ENCODE measurements at regions not wholly inside any gene's neighbourhood (a gene's known extent, or its start where the extent isn't known, plus 50 kb on each side); places are given as distances from the start of the nearest gene placed in this dataset.
"Not testable (repeated sequence)": the region's sequence is repeated elsewhere in the genome, so short reads cannot be mapped to it uniquely, and the experiment has no call there.

GRCh38 chr13:112263152-112263551, 113.0 kb upstream of the SPACA7 start:
- Histone ChIP-seq H3K4me3 (no peak overlapping the region), H3K4me1 (replicated peaks in 1 of 2) (no peaks in the 10 kb centered on the region), H3K27ac (no peak overlapping the region)
- ATAC-seq (replicated peaks in 6 of 8), result no peak
- WGBS, 10 experiments, result 7 to 100% (median 31%) methylated on average over 2 to 7 of the region's 7 CpGs; no CpG with 5 or more reads in 3 of the 10 experiments
- in situ Hi-C loops (cut with MboI; ENCODE audit: low pct_unique_long_range_greater_than_20kb in 2 of 9, low sequenced_read_pairs in 9 of 9, unreplicated experiment in 9 of 9), result no loop called here

- 1 to 86% (median 75%) methylated on average over 1 to 3 of the region's 3 CpGs for WGBS, 10 experiments
- ATAC-seq (replicated peaks in 6 of 8), result no peak
- in situ Hi-C loops (cut with MboI; ENCODE audit: low pct_unique_long_range_greater_than_20kb in 2 of 9, low sequenced_read_pairs in 9 of 9, unreplicated experiment in 9 of 9), result no loop called here
Measured at GRCh38 chr13:112267660-112268059, 108.5 kb upstream of the SPACA7 start.

GRCh38 chr13:112270951-112271350, 105.2 kb upstream of the SPACA7 start:
- in situ Hi-C loops (cut with MboI; ENCODE audit: low pct_unique_long_range_greater_than_20kb in 2 of 9, low sequenced_read_pairs in 9 of 9, unreplicated experiment in 9 of 9), result no loop called here
- 0 to 100% (median 43%) methylated on average over 1 to 2 of the region's 2 CpGs; no CpG with 5 or more reads in 3 of the 10 experiments for WGBS, 10 experiments

More at GRCh38 chr13:112267660-112268059, 108.5 kb upstream of the SPACA7 start:
- no peak overlapping the region for H3K4me3 ChIP-seq
- H3K27ac ChIP-seq, result no peak overlapping the region
- H3K4me1 ChIP-seq (replicated peaks in 1 of 2), result no peaks in the 10 kb centered on the region

GRCh38 chr13:112286733-112287132, 89.4 kb upstream of the SPACA7 start:
- H3K4me3 ChIP-seq; ATAC-seq (replicated peaks in 6 of 8); H3K4me1 ChIP-seq (replicated peaks in 1 of 2); H3K27ac ChIP-seq; in situ Hi-C loops (cut with MboI; ENCODE audit: low pct_unique_long_range_greater_than_20kb in 2 of 9, low sequenced_read_pairs in 9 of 9, unreplicated experiment in 9 of 9): not testable (repeated sequence)

More at GRCh38 chr13:112270951-112271350, 105.2 kb upstream of the SPACA7 start:
- no peak for ATAC-seq (replicated peaks in 6 of 8)
- Histone ChIP-seq H3K27ac (no peak overlapping the region), H3K4me1 (replicated peaks in 1 of 2) (no peaks in the 10 kb centered on the region), H3K4me3 (no peak overlapping the region)

- ATAC-seq (replicated peaks in 6 of 8), result no peak
- no peak overlapping the region for H3K27ac ChIP-seq
- H3K4me1 ChIP-seq (replicated peaks in 1 of 2), result peaks cover 0 to 5% of the 10 kb centered on the region in 2 donors
- in situ Hi-C loops (cut with MboI; ENCODE audit: low pct_unique_long_range_greater_than_20kb in 2 of 9, low sequenced_read_pairs in 9 of 9, unreplicated experiment in 9 of 9), result no loop called here
- no peak overlapping the region for H3K4me3 ChIP-seq
- WGBS, 10 experiments, result 43 to 100% (median 90%) methylated on average over 2 to 5 of the region's 7 CpGs; no CpG with 5 or more reads in 4 of the 10 experiments
Measured at GRCh38 chr13:112320303-112320702, 55.9 kb upstream of the SPACA7 start.

GRCh38 chr13:112322557-112322956, 53.6 kb upstream of the SPACA7 start:
- 67 to 100% (median 85%) methylated on average over 2 to 9 of the region's 12 CpGs; no CpG with 5 or more reads in 2 of the 10 experiments for WGBS, 10 experiments
- peaks cover 3 to 14% of the 10 kb centered on the region in 2 donors for H3K4me1 ChIP-seq (replicated peaks in 1 of 2)
- ATAC-seq (replicated peaks in 6 of 8), result no peak
- H3K4me3 ChIP-seq, result no peak overlapping the region
- in situ Hi-C loops (cut with MboI; ENCODE audit: low pct_unique_long_range_greater_than_20kb in 2 of 9, low sequenced_read_pairs in 9 of 9, unreplicated experiment in 9 of 9), result no loop called here
- H3K27ac ChIP-seq, result no peak overlapping the region

GRCh38 chr13:112324116-112324515, 52.0 kb upstream of the SPACA7 start:
- ATAC-seq (replicated peaks in 6 of 8), result no peak
- in situ Hi-C loops (cut with MboI; ENCODE audit: low pct_unique_long_range_greater_than_20kb in 2 of 9, low sequenced_read_pairs in 9 of 9, unreplicated experiment in 9 of 9), result no loop called here
- H3K4me3 ChIP-seq, result no peak overlapping the region
- H3K4me1 ChIP-seq (replicated peaks in 1 of 2), result peaks cover 3 to 14% of the 10 kb centered on the region in 2 donors
- no peak overlapping the region for H3K27ac ChIP-seq
- WGBS, 10 experiments, result 12 to 87% (median 50%) methylated on average over 1 to 6 of the region's 16 CpGs; no CpG with 5 or more reads in 3 of the 10 experiments

- 5 to 94% (median 46%) methylated on average over 5 to 20 of the region's 26 CpGs; no CpG with 5 or more reads in 1 of the 10 experiments for WGBS, 10 experiments
- in situ Hi-C loops (cut with MboI; ENCODE audit: low pct_unique_long_range_greater_than_20kb in 2 of 9, low sequenced_read_pairs in 9 of 9, unreplicated experiment in 9 of 9), result no loop called here
Measured at GRCh38 chr13:112325142-112325808, 50.9 kb upstream of the SPACA7 start.

GRCh38 chr13:112325920-112326645, 50.1 kb upstream of the SPACA7 start:
- Histone ChIP-seq H3K4me1 (replicated peaks in 1 of 2) (peaks cover 6 to 23% of the 10 kb centered on the region in 2 donors), H3K4me3 (no peak overlapping the region), H3K27ac (no peak overlapping the region)
- peak in 5 of 8 experiments; percentile 74 to 93 (median 83) for ATAC-seq (replicated peaks in 6 of 8)
- 37 to 80% (median 51%) methylated on average over 2 to 13 of the region's 26 CpGs; no CpG with 5 or more reads in 5 of the 10 experiments for WGBS, 10 experiments
- in situ Hi-C loops (cut with MboI; ENCODE audit: low pct_unique_long_range_greater_than_20kb in 2 of 9, low sequenced_read_pairs in 9 of 9, unreplicated experiment in 9 of 9), result no loop called here

More at GRCh38 chr13:112325142-112325808, 50.9 kb upstream of the SPACA7 start:
- H3K4me1 ChIP-seq (replicated peaks in 1 of 2), result peaks cover 3 to 16% of the 10 kb centered on the region in 2 donors
- ATAC-seq (replicated peaks in 6 of 8), result no peak
- H3K27ac ChIP-seq, result no peak overlapping the region
- H3K4me3 ChIP-seq, result no peak overlapping the region

Measured in motor neuron (in vitro differentiated cells).